ENCODE measurements at regions not wholly inside any gene's neighbourhood (a gene's known extent, or its start where the extent isn't known, plus 50 kb on each side); places are given as distances from the start of the nearest gene placed in this dataset.

GRCh38 chr2:150812664-150813367, 325.3 kb upstream of the RND3 start:
- TF ChIP-seq REST (IDR thresholded peaks at IDR 0.05; ENCODE audit: insufficient read depth in 1 of 2, low read depth in 2 of 2, low read length in 1 of 2), result no peak
- no peak for TF ChIP-seq SIN3A (IDR thresholded peaks at IDR 0.05; ENCODE audit: borderline replicate concordance, insufficient read depth, low read depth, low read length)
- TF ChIP-seq CTCF (IDR thresholded peaks at IDR 0.05), result no peak
- TF ChIP-seq POLR2AphosphoS5 (IDR thresholded peaks at IDR 0.05; ENCODE audit: low read depth, low read length), result no peak
- no peak for TF ChIP-seq TCF7L2 (IDR thresholded peaks at IDR 0.05; ENCODE audit: low read depth, low read length)
- no peak for DNase-seq (ENCODE audit: low read depth, low spot score)
- in situ Hi-C loops (cut with HindIII; ENCODE audit: low pct_unique_long_range_greater_than_20kb, low sequenced_read_pairs), result no loop called here
- BruUV-seq (replicated peaks), result no TSS peak
- Histone ChIP-seq H3K27ac (ENCODE audit: low read length) (no peak overlapping the region), H3K36me3 (ENCODE audit: control insufficient read depth, insufficient read depth, low read length) (no peaks in the 10 kb centered on the region), H3K4me3 (ENCODE audit: low read depth in 2 of 2, low read length in 2 of 2) (no peak overlapping the region), H3K9me3 (ENCODE audit: control insufficient read depth, insufficient read depth, low read depth, low read length) (no peaks in the 10 kb centered on the region), H3K4me1 (ENCODE audit: control insufficient read depth, insufficient read depth, low read length) (no peaks in the 10 kb centered on the region), H3K27me3 (ENCODE audit: control insufficient read depth, insufficient read depth, low read length) (no peaks in the 10 kb centered on the region)
- no peak for ATAC-seq
- POLR2A ChIA-PET, result no interaction called here
- intact Hi-C loops (cut with micrococcal nuclease; ENCODE audit: unreplicated experiment), result no loop called here
- CTCF ChIA-PET, result no interaction called here

GRCh38 chr2:150812066-150812465, 324.6 kb upstream of the RND3 start:
- H3K27ac ChIP-seq (ENCODE audit: low read length), result no peak overlapping the region
- intact Hi-C loops (cut with micrococcal nuclease; ENCODE audit: unreplicated experiment), result no loop called here

GRCh38 chr2:150811259-150811855, 323.9 kb upstream of the RND3 start:
- no peaks in the 10 kb centered on the region for H3K9me3 ChIP-seq (ENCODE audit: control insufficient read depth, insufficient read depth, low read depth, low read length)
- BruUV-seq (replicated peaks), result no TSS peak
- no peak for TF ChIP-seq TCF7L2 (IDR thresholded peaks at IDR 0.05; ENCODE audit: low read depth, low read length)
- TF ChIP-seq POLR2AphosphoS5 (IDR thresholded peaks at IDR 0.05; ENCODE audit: low read depth, low read length), result no peak
- no peak for TF ChIP-seq SIN3A (IDR thresholded peaks at IDR 0.05; ENCODE audit: borderline replicate concordance, insufficient read depth, low read depth, low read length)
- TF ChIP-seq CTCF (IDR thresholded peaks at IDR 0.05), result no peak
- TF ChIP-seq REST (IDR thresholded peaks at IDR 0.05; ENCODE audit: insufficient read depth in 1 of 2, low read depth in 2 of 2, low read length in 1 of 2), result no peak
- H3K36me3 ChIP-seq (ENCODE audit: control insufficient read depth, insufficient read depth, low read length), result no peaks in the 10 kb centered on the region
- no peak overlapping the region for H3K4me3 ChIP-seq (ENCODE audit: low read depth in 2 of 2, low read length in 2 of 2)
- CTCF ChIA-PET, result no interaction called here
- H3K27ac ChIP-seq (ENCODE audit: low read length), result no peak overlapping the region
- in situ Hi-C loops (cut with HindIII; ENCODE audit: low pct_unique_long_range_greater_than_20kb, low sequenced_read_pairs), result no loop called here
- intact Hi-C loops (cut with micrococcal nuclease; ENCODE audit: unreplicated experiment), result no loop called here
- POLR2A ChIA-PET, result no interaction called here
- no peaks in the 10 kb centered on the region for H3K4me1 ChIP-seq (ENCODE audit: control insufficient read depth, insufficient read depth, low read length)
- no peak for DNase-seq (ENCODE audit: low read depth, low spot score)
- no peak for ATAC-seq
- no peaks in the 10 kb centered on the region for H3K27me3 ChIP-seq (ENCODE audit: control insufficient read depth, insufficient read depth, low read length)

More at GRCh38 chr2:150812066-150812465, 324.6 kb upstream of the RND3 start:
- BruUV-seq (replicated peaks), result no TSS peak
- H3K36me3 ChIP-seq (ENCODE audit: control insufficient read depth, insufficient read depth, low read length), result no peaks in the 10 kb centered on the region
- no peaks in the 10 kb centered on the region for H3K27me3 ChIP-seq (ENCODE audit: control insufficient read depth, insufficient read depth, low read length)
- no peak overlapping the region for H3K4me3 ChIP-seq (ENCODE audit: low read depth in 2 of 2, low read length in 2 of 2)
- ATAC-seq (no peak), DNase-seq (ENCODE audit: low read depth, low spot score) (no peak)
- POLR2A ChIA-PET, result no interaction called here
- TF ChIP-seq POLR2AphosphoS5 (IDR thresholded peaks at IDR 0.05; ENCODE audit: low read depth, low read length) (no peak), TCF7L2 (IDR thresholded peaks at IDR 0.05; ENCODE audit: low read depth, low read length) (no peak)
- CTCF ChIA-PET, result no interaction called here
- in situ Hi-C loops (cut with HindIII; ENCODE audit: low pct_unique_long_range_greater_than_20kb, low sequenced_read_pairs), result no loop called here
- H3K4me1 ChIP-seq (ENCODE audit: control insufficient read depth, insufficient read depth, low read length), result no peaks in the 10 kb centered on the region
- H3K9me3 ChIP-seq (ENCODE audit: control insufficient read depth, insufficient read depth, low read depth, low read length), result no peaks in the 10 kb centered on the region
